Heart left ventricle (tissue), 13 donors: ENCODE measurements at regions not wholly inside any gene's neighbourhood (a gene's known extent, or its start where the extent isn't known, plus 50 kb on each side); places are given as distances from the start of the nearest gene placed in this dataset.

Source experiments
- CTCF ChIP-seq, 12 donors: fragments of 200-600 bp; sonication (generic) in 4 of 12; IDR thresholded peaks; one replicate each; pipeline versions ENCODE4 v1.5.0 to v1.8.0; 2018 to 2022; ENCODE audit warnings: antibody characterized with exemption in 12 of 12, mild to moderate bottlenecking in 5 of 12
- POLR2A ChIP-seq, 2 donors: fragments of 450-650 bp; IDR thresholded peaks; one replicate each; pipeline ENCODE4 v1.6.1; 2017; ENCODE audit warnings: antibody characterized with exemption in 2 of 2, mild to moderate bottlenecking in 2 of 2, moderate library complexity in 2 of 2
- donor health status: ischemic (EF 13 %, LVEDD 7.1; RV severe dilation, severe dysfunction).
- donor health status: DM: no; HTN: yes; CAD: no.
- donor health status: DM: no; HTN: no; CAD: no.
- donor health status: ischemic (EF 25% LVEDD 6.9; RV normal size, moderate dysfunction).
- donor health status: ischemic (EF 25% LVEDD 5.7; RV mildly dilated, moderate dysfunction).
- donor health status: ischemic (EF 35%, LVEDD 5.7; RV mildly dilated, moderate dysfunction).
- donor health status: nonischemic (EF 11% LVEDD 7.7; RV severe dilation, severe dysfunction).
- donor health status: DM: yes; HTN: yes; CAD: no.
- donor health status: PGD.
- donor health status: ischemic (EF 29% LVEDD 5.4; RV normal size, mild dysfunction).
- donor health status: nonischemic (EF 23%, LVEDD 6.1; RV moderate dilation, normal function).

DNA sequence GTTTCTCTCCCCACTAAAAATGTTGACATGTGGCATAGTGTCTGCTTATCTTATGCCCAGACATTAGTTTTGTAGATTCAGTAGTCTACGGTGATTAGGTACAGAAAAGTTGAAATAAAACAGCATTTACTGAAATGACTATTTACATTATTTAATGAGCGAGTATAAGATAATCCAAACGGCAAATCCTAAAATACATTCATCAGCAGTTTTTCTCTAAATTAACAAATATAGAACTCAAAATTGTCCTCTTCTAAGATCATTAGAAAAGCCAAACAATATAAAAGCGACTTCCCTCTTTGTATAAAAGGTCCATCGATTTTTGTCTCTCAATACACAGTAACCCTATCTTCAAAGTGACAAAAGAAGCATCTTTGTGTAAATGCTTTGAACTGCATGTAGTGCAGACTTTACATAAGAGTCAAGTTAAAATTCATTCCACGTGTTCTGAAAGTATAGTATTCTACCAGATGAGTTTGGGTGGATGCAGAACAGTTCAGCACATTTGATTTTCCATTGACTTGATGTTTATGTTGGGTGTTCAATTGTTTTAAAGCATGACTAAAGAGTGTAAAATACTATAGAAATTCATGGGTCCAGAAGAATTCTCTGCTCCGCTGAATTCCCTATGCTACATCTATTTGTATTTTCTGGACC lies 480.8 kb upstream of the DPH6 start:
- TF ChIP-seq CTCF (IDR thresholded peaks at IDR 0.05) (no peak), POLR2A (IDR thresholded peaks at IDR 0.05) (no peak)
